Endodermal cell (in vitro differentiated cells): ENCODE measurements at regions not wholly inside any gene's neighbourhood (a gene's known extent, or its start where the extent isn't known, plus 50 kb on each side); places are given as distances from the start of the nearest gene placed in this dataset.
"Not testable (repeated sequence)": the region's sequence is repeated elsewhere in the genome, so short reads cannot be mapped to it uniquely, and the experiment has no call there.

Experiments used
- DNase-seq: peaks from one replicate; pipeline ENCODE4 v3.0.0-alpha.2; 2017
- H3K27ac ChIP-seq: 2 replicates; pipeline ENCODE4 v1.5.1; 2013; ENCODE audit warnings: mild to moderate bottlenecking, low read depth, low read length, moderate library complexity
- H3K27me3 ChIP-seq: 2 replicates; pipeline ENCODE4 v1.6.1; 2013; ENCODE audit warnings: mild to moderate bottlenecking, low read length, moderate library complexity; ENCODE audit not compliant: insufficient read depth, control insufficient read depth, poor library complexity, severe bottlenecking
- H3K36me3 ChIP-seq: 2 replicates; pipeline ENCODE4 v1.7.0; 2013; ENCODE audit warnings: mild to moderate bottlenecking, low read length, moderate library complexity; ENCODE audit not compliant: control insufficient read depth, insufficient read depth
- H3K4me1 ChIP-seq: one replicate; pipeline ENCODE4 v1.7.0; 2013; ENCODE audit warnings: low read length; ENCODE audit not compliant: control insufficient read depth, insufficient read depth
- H3K4me3 ChIP-seq: 2 replicates; pipeline ENCODE4 v1.5.1; 2013; ENCODE audit warnings: mild to moderate bottlenecking, low read length, moderate library complexity
- H3K9ac ChIP-seq: 2 replicates; pipeline ENCODE4 v1.6.1; 2013; ENCODE audit warnings: mild to moderate bottlenecking, low read length, moderate library complexity; ENCODE audit not compliant: poor library complexity, severe bottlenecking; ENCODE audit errors: extremely low read depth
- H3K9me3 ChIP-seq: 2 replicates; pipeline ENCODE4 v1.6.1; 2013; ENCODE audit warnings: mild to moderate bottlenecking, low read length, moderate library complexity; ENCODE audit not compliant: control insufficient read depth
- H3K27ac Mint-ChIP-seq: 2 replicates; pipeline ENCODE4 v1.8.0; 2020; ENCODE audit warnings: mixed read lengths
- H3K27me3 Mint-ChIP-seq: 2 replicates; pipeline ENCODE4 v1.8.0; 2021; ENCODE audit warnings: mild to moderate bottlenecking, mixed read lengths; ENCODE audit not compliant: insufficient read depth
- H3K36me3 Mint-ChIP-seq: 2 replicates; pipeline ENCODE4 v1.8.0; 2020; ENCODE audit warnings: low read depth, mixed read lengths
- H3K4me1 Mint-ChIP-seq: 2 replicates; pipeline ENCODE4 v1.8.0; 2020; ENCODE audit warnings: mixed read lengths
- H3K4me3 Mint-ChIP-seq: 2 replicates; pipeline ENCODE4 v1.8.0; 2020; ENCODE audit warnings: mild to moderate bottlenecking, moderate library complexity, mixed read lengths
- H3K9me3 Mint-ChIP-seq: 2 replicates; pipeline ENCODE4 v1.8.0; 2020; ENCODE audit warnings: mild to moderate bottlenecking, mixed read lengths
- CTCF ChIP-seq: fragments of 200-600 bp; sonication (generic); conservative IDR thresholded peaks from 2 replicates; pipeline ENCODE4 v1.5.0; 2021; ENCODE audit warnings: antibody characterized with exemption, mild to moderate bottlenecking
- WGBS, 2 experiments: methylation state at CpG; one replicate each; pipeline versions ENCODE4 v1.1.5 to v1.1.7; 2013; ENCODE audit warnings: missing lambda C conversion rate in 2 of 2, mixed read lengths in 1 of 2; ENCODE audit not compliant: insufficient coverage in 1 of 2, insufficient read length in 1 of 2; 5-methylcytosine and 5-hydroxymethylcytosine counted together

GRCh38 chr3:8353364-8353763 is 148.3 kb upstream of the LMCD1 start:
- Histone ChIP-seq H3K36me3 (no peaks in the 10 kb centered on the region), H3K27ac (no peak overlapping the region), H3K9me3 (peaks cover under 1% of the 10 kb centered on the region), H3K9ac (no peak overlapping the region), H3K27me3 (no peaks in the 10 kb centered on the region), H3K4me3 (no peak overlapping the region), H3K4me1 (no peaks in the 10 kb centered on the region)
- no peak overlapping the region for H3K4me3 Mint-ChIP-seq
- WGBS, 2 experiments = 98 to 100% methylated on average over 2 of the region's 2 CpGs
- no peak for DNase-seq
- H3K27me3 Mint-ChIP-seq = no peaks in the 10 kb centered on the region
- H3K36me3 Mint-ChIP-seq = no peaks in the 10 kb centered on the region
- no peak for TF ChIP-seq CTCF
- H3K9me3 Mint-ChIP-seq = peaks cover 7% of the 10 kb centered on the region
- no peak overlapping the region for H3K27ac Mint-ChIP-seq
- H3K4me1 Mint-ChIP-seq = peaks cover 6% of the 10 kb centered on the region

GRCh38 chr3:8355346-8355745 is 146.3 kb upstream of the LMCD1 start:
- Mint-ChIP-seq H3K27ac (no peak overlapping the region), H3K4me3 (no peak overlapping the region), H3K4me1 (peaks cover 6% of the 10 kb centered on the region), H3K9me3 (no peaks in the 10 kb centered on the region), H3K27me3 (no peaks in the 10 kb centered on the region), H3K36me3 (no peaks in the 10 kb centered on the region)
- H3K36me3 ChIP-seq = no peaks in the 10 kb centered on the region
- no peak overlapping the region for H3K9ac ChIP-seq
- no peaks in the 10 kb centered on the region for H3K4me1 ChIP-seq
- WGBS, 2 experiments = 100% methylated on average over 1 of the region's 1 CpG; no CpG with 5 or more reads in 1 of the 2 experiments
- no peak overlapping the region for H3K27ac ChIP-seq
- no peaks in the 10 kb centered on the region for H3K9me3 ChIP-seq
- TF ChIP-seq CTCF = no peak
- H3K4me3 ChIP-seq = no peak overlapping the region
- no peaks in the 10 kb centered on the region for H3K27me3 ChIP-seq
- DNase-seq = no peak

GRCh38 chr3:8356066-8356465 is 145.6 kb upstream of the LMCD1 start:
- not testable (repeated sequence) for DNase-seq, H3K9me3 Mint-ChIP-seq

GRCh38 chr3:8357859-8358258 is 143.8 kb upstream of the LMCD1 start:
- no peak overlapping the region for H3K27ac ChIP-seq
- no peak overlapping the region for H3K27ac Mint-ChIP-seq

More at GRCh38 chr3:8356066-8356465, 145.6 kb upstream of the LMCD1 start:
- H3K4me1 ChIP-seq, H3K4me1 Mint-ChIP-seq, H3K27me3 Mint-ChIP-seq, H3K27ac ChIP-seq, H3K36me3 Mint-ChIP-seq, H3K4me3 Mint-ChIP-seq, H3K9ac ChIP-seq, H3K36me3 ChIP-seq, H3K9me3 ChIP-seq, H3K4me3 ChIP-seq, H3K27ac Mint-ChIP-seq, H3K27me3 ChIP-seq: not testable (repeated sequence)

More at GRCh38 chr3:8357859-8358258, 143.8 kb upstream of the LMCD1 start:
- Mint-ChIP-seq H3K4me1 (peaks cover 6% of the 10 kb centered on the region), H3K4me3 (no peak overlapping the region), H3K36me3 (no peaks in the 10 kb centered on the region), H3K27me3 (peaks cover 1% of the 10 kb centered on the region), H3K9me3 (no peaks in the 10 kb centered on the region)
- no peaks in the 10 kb centered on the region for H3K4me1 ChIP-seq
- DNase-seq = no peak
- no peaks in the 10 kb centered on the region for H3K27me3 ChIP-seq
- 93 to 96% methylated on average over 7 of the region's 7 CpGs for WGBS, 2 experiments
- no peaks in the 10 kb centered on the region for H3K9me3 ChIP-seq
- H3K9ac ChIP-seq = no peak overlapping the region
- no peak for TF ChIP-seq CTCF
- no peaks in the 10 kb centered on the region for H3K36me3 ChIP-seq
- no peak overlapping the region for H3K4me3 ChIP-seq
